ENCODE measurements at regions not wholly inside any gene's neighbourhood (a gene's known extent, or its start where the extent isn't known, plus 50 kb on each side); places are given as distances from the start of the nearest gene placed in this dataset.
A peak's percentile ranks its signal among the peaks of the same experiment; 100 is the strongest.
"Not testable (repeated sequence)": the region's sequence is repeated elsewhere in the genome, so short reads cannot be mapped to it uniquely, and the experiment has no call there.

GRCh38 chr1:146883190-146883589 is 54.9 kb upstream of the NBPF12 start:
- DNase-seq = not testable (repeated sequence)

DNA sequence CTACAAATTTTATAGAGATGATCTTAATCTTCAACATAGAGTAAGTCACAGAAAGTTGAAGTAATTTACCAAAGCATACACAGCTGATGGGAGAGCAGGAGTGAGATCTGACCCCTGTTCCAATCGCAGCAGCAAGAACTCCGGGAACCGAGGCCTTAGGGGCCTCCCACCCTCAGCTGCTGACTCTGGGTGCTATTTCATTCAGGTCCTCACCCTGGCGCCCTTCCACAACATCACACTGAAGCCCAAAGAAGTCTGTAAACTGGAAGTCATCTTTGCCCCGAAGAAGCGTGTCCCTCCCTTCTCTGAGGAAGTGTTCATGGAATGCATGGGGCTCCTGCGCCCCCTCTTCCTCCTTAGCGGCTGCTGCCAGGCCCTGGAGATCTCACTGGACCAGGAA is 57.0 kb upstream of the NBPF12 start:
- DNase-seq = not testable (repeated sequence)

DNA sequence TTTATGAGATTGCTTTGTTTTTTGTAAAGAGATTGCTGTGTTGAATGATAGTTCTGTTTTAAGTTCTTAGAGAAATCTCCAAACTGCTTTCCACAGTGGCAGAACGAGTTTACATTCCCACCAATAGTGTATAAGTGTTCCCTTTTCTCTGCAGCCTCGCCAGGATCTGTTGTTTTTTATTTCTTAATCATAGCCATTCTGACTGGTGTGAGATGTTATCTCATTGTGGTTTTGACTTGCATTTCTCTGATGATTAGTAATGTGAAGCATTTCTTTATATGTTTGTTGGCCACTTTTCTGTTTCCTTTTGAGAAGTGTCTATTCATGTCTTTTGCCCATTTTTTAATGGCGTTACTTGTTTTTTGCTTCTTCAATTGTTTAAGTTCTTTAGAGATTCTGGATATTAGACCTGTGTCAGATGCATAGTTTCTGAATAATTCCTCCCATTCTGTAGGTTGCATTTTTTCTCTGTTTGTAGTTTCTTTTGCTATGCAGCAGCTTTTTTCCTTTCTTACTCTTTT is 74.3 kb upstream of the NBPF12 start:
- DNase-seq = peak; percentile 3

DNA sequence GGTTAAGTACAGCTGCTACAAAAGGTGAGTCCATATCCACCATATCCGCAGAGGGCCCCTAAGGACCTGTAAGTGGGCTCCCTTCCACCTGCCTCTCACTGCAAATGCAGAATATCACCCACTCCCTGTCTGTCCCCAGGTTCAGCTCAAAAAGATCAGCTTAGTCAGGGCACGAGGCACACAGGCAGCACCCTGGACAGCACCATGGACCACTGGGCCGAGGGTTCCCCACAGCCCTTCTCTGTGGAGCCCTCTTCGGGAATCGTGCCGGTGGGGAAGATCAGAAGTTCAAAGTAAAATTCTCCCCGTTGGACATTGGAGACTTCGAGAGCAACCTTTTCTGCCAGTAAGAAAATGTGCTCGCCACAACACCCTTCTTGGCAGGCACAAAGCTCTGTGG is 85.0 kb upstream of the NBPF12 start:
- DNase-seq = not testable (repeated sequence)

DNA sequence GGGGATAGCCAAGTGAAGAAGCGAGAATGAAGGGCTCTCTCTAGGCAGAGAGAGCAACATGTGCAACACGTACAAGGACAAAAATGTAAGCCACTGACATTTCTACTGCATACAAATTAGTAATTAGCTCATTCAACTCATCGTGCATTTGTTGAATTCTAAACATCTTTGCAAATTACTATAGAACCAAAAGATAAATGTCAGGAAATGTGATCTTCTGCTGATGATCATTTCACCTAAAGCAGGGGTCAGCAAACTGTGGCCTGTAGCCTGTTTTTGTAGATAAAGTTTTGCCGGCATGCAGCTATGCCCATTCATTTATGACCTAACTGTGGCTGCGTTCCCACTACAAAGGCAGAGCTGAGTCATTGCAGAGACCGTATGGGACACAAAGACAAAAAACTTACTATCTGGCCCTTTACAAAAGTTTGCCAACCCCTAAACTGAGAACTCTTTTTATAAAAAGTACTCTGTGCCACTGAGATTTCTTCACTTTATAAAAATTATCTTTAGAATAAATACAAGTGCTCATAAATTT is 87.7 kb upstream of the NBPF12 start:
- not testable (repeated sequence) for DNase-seq

DNA sequence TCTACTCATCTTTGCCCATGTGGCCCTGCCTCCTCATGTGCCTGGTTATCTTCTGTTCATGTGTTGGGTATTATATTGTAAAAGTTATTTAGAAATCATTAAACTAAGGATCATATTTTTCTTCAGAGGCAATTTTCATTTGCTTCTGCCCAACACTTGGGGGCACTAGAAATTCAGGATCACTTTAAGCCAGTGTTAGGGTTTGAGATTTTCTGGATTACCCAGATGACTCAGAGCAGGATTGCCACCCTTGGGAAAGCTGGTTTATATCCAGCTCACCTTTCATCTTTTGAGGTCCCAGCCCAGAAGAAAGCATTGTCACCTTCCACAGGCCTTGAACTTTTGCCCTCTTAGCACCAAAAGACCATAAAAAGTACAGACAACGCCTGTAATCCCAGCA is 99.4 kb upstream of the NBPF12 start:
- not testable (repeated sequence) for DNase-seq

GRCh38 chr1:146826957-146827356 is 111.2 kb upstream of the NBPF12 start:
- DNase-seq = not testable (repeated sequence)

DNA sequence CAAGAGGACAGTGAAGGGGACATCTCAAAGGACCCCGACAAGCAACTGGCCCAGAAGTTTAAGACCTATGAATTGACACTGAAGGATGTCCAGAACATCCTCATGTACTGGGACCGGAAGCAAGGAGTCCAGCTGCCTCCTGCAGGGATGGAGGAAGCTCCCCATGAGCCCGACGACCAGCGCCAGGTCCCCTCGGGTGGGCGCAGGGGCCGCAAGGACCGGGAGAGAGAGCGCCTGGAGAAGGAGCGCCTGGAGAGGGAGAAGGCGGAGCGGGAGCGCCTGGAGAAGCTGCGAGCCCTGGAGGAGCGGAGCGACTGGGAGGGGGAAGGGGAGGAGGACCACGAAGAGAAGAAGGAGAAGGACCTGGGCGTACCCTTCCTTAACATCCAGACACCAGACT is 143.9 kb upstream of the NBPF12 start:
- not testable (repeated sequence) for DNase-seq

GRCh38 chr1:146792725-146793124 is 145.4 kb upstream of the NBPF12 start:
- not testable (repeated sequence) for DNase-seq

DNA sequence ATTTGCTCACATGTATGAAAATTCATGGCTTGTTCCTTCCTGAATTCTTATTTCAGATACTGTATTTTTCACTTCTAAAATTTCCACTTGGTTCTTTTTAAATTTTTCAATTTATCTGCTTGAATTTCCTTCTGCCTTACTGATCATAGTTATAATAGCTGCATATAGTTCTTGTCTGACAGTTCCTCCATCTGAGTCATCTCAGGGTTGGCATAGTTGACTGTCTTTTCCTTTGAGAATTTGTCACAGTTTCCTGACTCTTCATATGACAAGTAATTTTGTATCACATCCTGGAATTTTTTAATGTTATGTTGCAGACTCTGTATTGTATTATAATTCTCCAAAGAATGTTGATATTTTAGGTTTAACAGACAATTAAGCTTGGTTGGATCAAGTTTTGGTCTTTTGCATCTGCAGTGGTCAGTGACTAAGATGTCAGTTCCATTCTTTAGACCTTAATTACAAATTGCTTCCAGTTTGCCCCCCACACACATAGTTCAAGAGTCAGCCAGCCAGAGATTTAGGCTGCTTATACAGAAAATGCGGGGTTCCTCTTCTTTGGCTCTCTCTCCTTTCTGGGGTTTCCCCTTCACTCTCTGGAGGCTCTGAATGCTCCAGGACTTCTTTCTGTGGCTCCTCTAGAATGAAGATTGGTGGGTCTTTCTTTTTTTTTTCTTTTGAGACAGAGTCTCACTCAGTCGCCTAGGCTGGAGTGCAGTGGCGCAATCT is 153.7 kb upstream of the NBPF12 start:
- DNase-seq = peak; percentile 5

DNA sequence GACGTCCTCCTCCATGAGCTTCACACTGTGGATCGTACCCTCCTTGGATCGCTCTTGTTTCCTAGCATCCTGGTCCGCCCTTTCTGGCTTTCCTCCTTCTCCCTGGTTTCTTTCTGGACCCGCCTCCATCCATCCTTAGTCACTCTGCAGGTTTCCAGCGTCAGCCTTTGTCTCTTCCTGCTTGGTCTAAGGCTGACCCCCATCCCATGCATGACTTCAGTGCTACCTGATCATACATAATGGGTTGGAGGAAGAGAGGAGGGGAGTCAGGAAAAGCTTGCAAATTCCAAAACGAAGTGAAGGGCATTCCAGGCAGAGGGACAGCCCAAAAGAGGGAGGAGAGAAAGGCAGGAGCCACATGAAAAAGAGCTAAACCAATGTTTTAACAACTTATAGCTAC is 156.9 kb upstream of the NBPF12 start:
- DNase-seq = not testable (repeated sequence)

- DNase-seq = peak; percentile 78
Measured at GRCh38 chr1:146777826-146778602, 160.1 kb upstream of the NBPF12 start.

- DNase-seq = not testable (repeated sequence)
Measured at GRCh38 chr1:146774988-146775387, 163.1 kb upstream of the NBPF12 start.

GRCh38 chr1:146774271-146774670 is 163.9 kb upstream of the NBPF12 start:
- DNase-seq = not testable (repeated sequence)

DNA sequence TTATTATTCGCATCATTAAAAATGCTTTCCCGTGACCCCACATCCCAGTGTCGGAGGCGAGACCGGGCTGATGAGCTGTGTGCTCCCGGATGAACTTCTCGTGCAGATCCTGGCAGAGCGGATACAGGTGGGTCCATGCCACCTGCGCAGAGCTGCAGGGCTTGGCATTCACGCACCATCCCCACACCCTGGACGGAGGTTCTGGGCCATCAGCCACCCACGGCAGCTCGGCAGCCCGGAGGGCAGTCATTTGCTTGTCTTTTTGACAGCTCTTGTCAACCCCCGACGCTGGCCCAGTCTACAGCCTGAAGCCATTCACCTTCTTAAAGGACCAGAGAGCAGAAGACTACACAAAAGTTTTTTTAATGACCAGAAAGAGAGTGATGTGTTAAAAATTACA is 166.7 kb upstream of the NBPF12 start:
- not testable (repeated sequence) for DNase-seq

DNA sequence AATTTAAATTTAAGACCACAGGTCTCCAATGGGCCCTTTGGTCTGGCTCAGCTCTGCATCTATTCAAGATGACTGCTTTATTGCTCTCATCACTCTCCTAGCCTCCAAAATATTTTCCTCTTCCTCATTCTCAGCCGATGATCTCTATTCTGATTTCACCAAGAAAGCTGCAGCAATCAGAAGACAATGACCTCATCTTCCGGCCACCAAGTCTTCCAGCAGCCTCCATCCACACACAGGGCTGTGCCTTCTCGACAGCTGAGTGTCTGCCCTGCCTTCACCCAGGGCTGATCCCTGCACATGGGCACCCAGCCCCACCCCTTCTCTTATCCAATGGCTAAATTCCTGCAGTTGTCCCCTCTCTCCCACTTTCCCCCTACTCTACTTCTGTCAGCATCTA is 167.1 kb upstream of the NBPF12 start:
- DNase-seq = not testable (repeated sequence)

GRCh38 chr1:146763234-146763633 is 174.9 kb upstream of the NBPF12 start:
- not testable (repeated sequence) for DNase-seq

DNA sequence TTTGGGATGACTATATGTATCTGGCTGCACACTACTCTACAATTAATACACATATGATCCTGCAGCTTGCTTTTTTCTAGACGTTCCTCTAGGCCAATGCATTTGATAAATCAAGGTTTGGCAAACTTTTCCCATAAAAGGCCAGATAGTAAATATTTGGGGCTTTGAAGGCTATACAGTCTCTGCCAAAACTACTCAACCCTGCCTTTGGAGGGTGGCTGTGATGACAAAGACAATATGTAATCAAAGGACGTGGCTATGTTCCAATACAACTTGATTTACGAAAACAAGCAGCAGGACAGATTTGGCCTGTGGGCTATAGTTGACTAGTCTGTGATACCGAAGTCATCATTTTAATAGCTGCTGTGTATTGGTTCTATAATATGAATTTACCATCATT is 181.3 kb upstream of the NBPF12 start:
- DNase-seq = not testable (repeated sequence)

DNA sequence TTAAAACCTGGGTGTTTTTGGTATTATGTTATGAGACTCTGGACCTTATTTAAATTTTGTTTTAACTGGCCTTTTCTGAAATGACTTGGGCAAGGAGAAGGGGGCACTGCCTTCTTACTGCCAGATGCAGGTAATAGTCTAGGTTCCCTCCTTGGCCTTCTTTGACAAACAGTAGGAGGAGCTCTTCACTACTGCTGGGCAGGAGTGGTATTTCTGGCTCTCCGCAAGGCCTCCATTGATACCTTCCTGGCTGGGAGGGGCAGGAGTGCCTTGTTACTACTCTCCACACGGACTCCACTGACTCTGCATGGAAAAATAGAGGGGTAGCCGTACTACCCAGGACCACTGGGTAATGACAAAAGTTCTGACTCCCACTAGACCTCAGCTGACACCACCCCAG is 189.4 kb upstream of the NBPF12 start:
- not testable (repeated sequence) for DNase-seq

DNA sequence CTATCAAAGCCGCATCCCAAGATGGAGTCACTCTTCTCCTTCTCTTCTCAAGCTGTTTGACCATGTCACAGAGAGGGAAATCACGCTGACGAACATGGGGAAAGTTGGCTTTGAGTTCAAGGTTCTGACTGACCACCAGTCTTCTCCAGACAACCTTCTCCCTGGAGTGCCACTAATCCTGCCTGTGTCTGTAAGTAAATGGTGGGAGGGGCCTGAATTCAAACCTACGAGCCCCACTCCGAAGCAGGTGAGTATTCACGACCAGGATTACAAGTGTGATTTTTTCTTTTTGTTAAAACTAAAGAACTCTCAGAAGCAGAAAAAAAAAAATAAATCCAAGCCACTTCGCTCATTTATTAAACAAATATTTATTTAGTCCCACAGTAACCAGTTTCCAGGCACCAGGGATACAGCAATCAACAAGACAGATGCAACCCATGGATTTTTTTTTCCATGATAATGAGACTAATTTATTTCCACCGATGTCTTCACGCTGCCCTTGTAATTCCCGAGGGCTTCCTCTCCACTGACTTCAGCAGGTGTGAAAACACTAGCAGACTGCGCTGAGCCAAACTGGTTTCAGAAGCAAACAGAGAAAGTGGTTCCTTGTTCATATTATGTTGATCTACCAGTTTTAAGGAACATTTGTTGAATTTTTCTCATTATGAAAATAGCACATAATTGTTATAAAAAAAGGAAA is 206.0 kb upstream of the NBPF12 start:
- DNase-seq = not testable (repeated sequence)

- DNase-seq = not testable (repeated sequence)
Measured at GRCh38 chr1:146729642-146730344, 208.3 kb upstream of the NBPF12 start.

DNA sequence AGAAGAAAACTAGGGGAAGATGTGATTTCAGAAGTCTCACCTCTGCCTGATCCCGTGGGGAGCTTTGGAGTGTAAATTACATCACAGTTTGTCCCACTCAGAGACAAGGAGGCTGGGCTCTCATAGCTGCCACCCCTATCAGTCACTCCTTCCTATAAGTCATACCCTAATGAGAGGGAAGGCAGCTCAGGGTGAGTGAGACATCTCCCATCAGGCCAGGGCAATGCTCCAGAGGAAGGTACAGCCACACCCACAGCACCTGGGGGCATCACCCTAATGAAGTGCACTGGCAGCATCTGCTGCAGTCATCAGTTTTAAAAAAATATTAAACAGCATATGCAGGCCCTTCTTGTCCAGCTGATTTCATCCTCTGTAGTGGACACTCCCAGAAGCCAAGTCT is 223.1 kb upstream of the NBPF12 start:
- not testable (repeated sequence) for DNase-seq
